ENCODE measurements at regions not wholly inside any gene's neighbourhood (a gene's known extent, or its start where the extent isn't known, plus 50 kb on each side); places are given as distances from the start of the nearest gene placed in this dataset.

DNA sequence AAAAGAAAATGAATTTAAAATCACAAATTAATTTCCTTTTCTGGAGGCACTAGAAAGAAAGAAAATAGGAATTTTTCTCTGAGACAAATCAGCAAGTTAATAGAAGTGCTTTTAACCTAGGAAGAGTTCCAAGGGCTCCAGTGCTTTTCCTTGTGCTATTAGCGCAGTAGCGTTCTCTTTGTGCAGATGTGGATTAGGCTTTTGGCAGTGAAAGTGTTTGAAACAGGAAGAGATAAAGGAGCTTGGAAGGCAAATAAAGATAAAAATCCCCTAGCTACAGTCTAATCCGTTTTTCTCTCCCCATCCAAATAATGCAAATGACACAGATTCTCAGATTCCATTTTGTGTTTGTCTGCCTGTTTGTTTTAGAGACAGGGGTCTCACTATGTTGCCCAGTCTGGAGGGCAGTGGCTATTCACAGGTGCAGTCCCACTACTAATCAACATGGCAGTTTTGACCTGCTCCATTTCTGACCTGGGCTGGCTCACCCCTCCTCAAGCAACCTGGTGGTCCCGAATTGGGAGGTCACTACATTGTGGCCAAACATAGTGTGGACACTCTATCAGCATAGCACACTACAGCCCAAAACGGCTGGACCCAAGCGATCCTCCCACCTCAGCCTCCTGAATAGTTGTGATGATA, 166.1 kb downstream of the PAWR start:
- Histone ChIP-seq H3K4me3 (ENCODE audit: low read depth, low read length) (no peak overlapping the region), H3K9me3 (ENCODE audit: control insufficient read depth, insufficient read depth, low read length) (no peaks in the 10 kb centered on the region), H3K27ac (ENCODE audit: low read depth, low read length) (no peak overlapping the region), H3K27me3 (ENCODE audit: control insufficient read depth, insufficient read depth, low read length) (no peaks in the 10 kb centered on the region)
- TF ChIP-seq, protein P1, sequence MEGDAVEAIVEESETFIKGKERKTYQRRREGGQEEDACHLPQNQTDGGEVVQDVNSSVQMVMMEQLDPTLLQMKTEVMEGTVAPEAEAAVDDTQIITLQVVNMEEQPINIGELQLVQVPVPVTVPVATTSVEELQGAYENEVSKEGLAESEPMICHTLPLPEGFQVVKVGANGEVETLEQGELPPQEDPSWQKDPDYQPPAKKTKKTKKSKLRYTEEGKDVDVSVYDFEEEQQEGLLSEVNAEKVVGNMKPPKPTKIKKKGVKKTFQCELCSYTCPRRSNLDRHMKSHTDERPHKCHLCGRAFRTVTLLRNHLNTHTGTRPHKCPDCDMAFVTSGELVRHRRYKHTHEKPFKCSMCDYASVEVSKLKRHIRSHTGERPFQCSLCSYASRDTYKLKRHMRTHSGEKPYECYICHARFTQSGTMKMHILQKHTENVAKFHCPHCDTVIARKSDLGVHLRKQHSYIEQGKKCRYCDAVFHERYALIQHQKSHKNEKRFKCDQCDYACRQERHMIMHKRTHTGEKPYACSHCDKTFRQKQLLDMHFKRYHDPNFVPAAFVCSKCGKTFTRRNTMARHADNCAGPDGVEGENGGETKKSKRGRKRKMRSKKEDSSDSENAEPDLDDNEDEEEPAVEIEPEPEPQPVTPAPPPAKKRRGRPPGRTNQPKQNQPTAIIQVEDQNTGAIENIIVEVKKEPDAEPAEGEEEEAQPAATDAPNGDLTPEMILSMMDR (IDR thresholded peaks at IDR 0.05; ENCODE audit: low read depth, low read length), result no peak
- no peak for DNase-seq (ENCODE audit: low read depth, low spot score)
- ChIA-PET POLR2A (no interaction called here), CTCF (no interaction called here)

DNA sequence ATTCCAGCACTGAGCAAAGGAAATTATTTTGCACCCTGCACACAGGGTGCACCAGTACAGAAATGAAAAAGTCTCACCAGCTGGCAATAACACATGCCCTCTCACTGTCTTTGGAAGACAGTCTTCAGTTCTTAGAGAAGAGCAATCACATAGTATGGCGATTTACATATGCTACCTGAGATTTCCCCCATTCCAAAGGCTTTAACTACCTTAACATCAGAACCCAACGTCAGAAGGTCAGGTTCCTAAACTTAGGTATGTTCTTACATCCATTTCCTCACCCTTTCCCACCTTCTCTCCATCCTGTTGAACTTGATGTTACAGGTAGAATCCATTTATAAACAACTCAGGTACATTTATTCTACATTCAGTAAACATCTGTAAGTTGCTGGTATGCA, 167.8 kb downstream of the PAWR start:
- POLR2A ChIA-PET, result no interaction called here
- no peak for DNase-seq (ENCODE audit: low read depth, low spot score)
- CTCF ChIA-PET, result interaction anchor here (1.5 kb wide), 1 partner anchor 103 kb away, joined by 3 read pairs; no protein-coding TSS in a partner anchor
- TF ChIP-seq, protein P1 (IDR thresholded peaks at IDR 0.05; ENCODE audit: low read depth, low read length), result no peak
- Histone ChIP-seq H3K27me3 (ENCODE audit: control insufficient read depth, insufficient read depth, low read length) (no peaks in the 10 kb centered on the region), H3K27ac (ENCODE audit: low read depth, low read length) (no peak overlapping the region), H3K9me3 (ENCODE audit: control insufficient read depth, insufficient read depth, low read length) (no peaks in the 10 kb centered on the region), H3K4me3 (ENCODE audit: low read depth, low read length) (no peak overlapping the region)

GRCh38 chr12:79522257-79522988, 168.3 kb downstream of the PAWR start:
- Histone ChIP-seq H3K27ac (ENCODE audit: low read depth, low read length) (no peak overlapping the region), H3K4me3 (ENCODE audit: low read depth, low read length) (no peak overlapping the region), H3K9me3 (ENCODE audit: control insufficient read depth, insufficient read depth, low read length) (no peaks in the 10 kb centered on the region), H3K27me3 (ENCODE audit: control insufficient read depth, insufficient read depth, low read length) (no peaks in the 10 kb centered on the region)
- no peak for DNase-seq (ENCODE audit: low read depth, low spot score)
- CTCF ChIA-PET, result interaction anchor here (1.5 kb wide), 1 partner anchor 103 kb away, joined by 3 read pairs; no protein-coding TSS in a partner anchor
- TF ChIP-seq, protein P1 (IDR thresholded peaks at IDR 0.05; ENCODE audit: low read depth, low read length), result no peak
- POLR2A ChIA-PET, result no interaction called here

- TF ChIP-seq, protein P1 (IDR thresholded peaks at IDR 0.05; ENCODE audit: low read depth, low read length), result no peak
- ChIA-PET POLR2A (no interaction called here), CTCF (no interaction called here)
- Histone ChIP-seq H3K27ac (ENCODE audit: low read depth, low read length) (no peak overlapping the region), H3K27me3 (ENCODE audit: control insufficient read depth, insufficient read depth, low read length) (no peaks in the 10 kb centered on the region), H3K9me3 (ENCODE audit: control insufficient read depth, insufficient read depth, low read length) (no peaks in the 10 kb centered on the region), H3K4me3 (ENCODE audit: low read depth, low read length) (no peak overlapping the region)
- no peak for DNase-seq (ENCODE audit: low read depth, low spot score)
Observed at GRCh38 chr12:79521576-79521975, 169.2 kb downstream of the PAWR start.

DNA sequence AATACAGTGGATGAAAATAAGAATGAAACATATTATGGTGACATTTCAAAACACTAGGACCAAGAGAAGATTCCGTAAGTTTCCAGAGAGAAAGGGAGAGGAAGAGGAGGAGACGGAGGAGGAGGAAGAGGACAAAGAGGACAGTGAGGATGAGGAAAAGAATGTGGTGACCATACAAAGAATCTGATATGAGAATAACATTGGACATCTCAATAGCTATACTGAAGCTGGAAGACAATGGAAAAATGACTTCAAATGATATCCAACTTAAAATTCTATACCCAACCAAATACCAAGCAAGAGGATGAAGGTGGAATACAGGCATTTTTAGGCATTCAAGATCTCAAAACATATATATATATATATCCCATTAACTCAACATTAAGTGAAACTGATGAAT, 173.4 kb downstream of the PAWR start:
- TF ChIP-seq, protein P1 (IDR thresholded peaks at IDR 0.05; ENCODE audit: low read depth, low read length), result no peak
- CTCF ChIA-PET, result no interaction called here
- POLR2A ChIA-PET, result no interaction called here

More for the DNA sequence above, 173.4 kb downstream of the PAWR start:
- Histone ChIP-seq H3K27me3 (ENCODE audit: control insufficient read depth, insufficient read depth, low read length) (no peaks in the 10 kb centered on the region), H3K27ac (ENCODE audit: low read depth, low read length) (no peak overlapping the region), H3K9me3 (ENCODE audit: control insufficient read depth, insufficient read depth, low read length) (no peaks in the 10 kb centered on the region), H3K4me3 (ENCODE audit: low read depth, low read length) (no peak overlapping the region)
- no peak for DNase-seq (ENCODE audit: low read depth, low spot score)
